GM18867 (cell line): ENCODE measurements at regions not wholly inside any gene's neighbourhood (a gene's known extent, or its start where the extent isn't known, plus 50 kb on each side); places are given as distances from the start of the nearest gene placed in this dataset.
A peak's percentile ranks its signal among the peaks of the same experiment; 100 is the strongest.

ENCODE experiments used
- ATAC-seq: cut with Tn5 transposase; IDR thresholded peaks from one replicate; pipeline ENCODE4 v1.9.1; 2021; ENCODE audit warnings: mild to moderate bottlenecking, moderate library complexity; ENCODE audit not compliant: unreplicated experiment

GRCh38 chr6:164581563-164581962 is 727.8 kb downstream of the C6orf118 start:
- no peak for ATAC-seq

DNA sequence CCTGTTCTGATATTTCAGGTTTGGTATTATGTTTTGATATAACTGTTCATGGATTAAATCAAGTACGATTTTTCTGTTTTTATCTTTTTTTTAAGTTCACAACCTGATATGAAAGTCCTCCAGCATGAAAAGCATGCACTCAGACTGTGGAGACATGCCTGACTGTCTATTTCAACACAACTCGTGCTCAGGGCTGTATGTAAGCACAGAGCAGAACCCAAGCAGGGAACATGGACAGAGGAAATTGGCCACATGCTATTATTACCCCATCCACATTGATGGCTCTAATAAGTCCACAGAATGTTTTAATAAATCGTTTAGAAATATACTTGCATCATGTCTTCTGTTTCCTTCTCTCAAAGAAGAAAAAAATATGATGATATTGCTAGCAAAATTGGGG is 730.4 kb downstream of the C6orf118 start:
- no peak for ATAC-seq

DNA sequence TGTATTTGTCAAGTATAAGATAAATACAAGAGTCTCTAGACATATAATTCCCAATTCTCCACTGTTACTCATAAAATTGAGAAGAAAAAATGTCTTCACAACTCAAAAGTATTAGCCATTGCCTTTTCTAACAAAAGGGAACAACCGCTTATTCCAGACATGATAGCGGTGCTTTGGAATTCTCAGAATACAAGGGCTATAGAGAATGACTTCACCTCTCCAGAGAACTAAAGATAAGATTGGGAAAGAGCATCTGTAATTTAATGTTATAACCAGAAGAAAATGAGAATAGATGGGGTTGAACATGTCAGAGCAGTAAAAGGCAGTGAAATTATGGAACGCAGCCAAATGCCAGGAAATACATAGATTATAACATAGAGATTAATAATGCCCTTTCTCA is 730.8 kb downstream of the C6orf118 start:
- no peak for ATAC-seq

GRCh38 chr6:164570801-164571200 is 738.6 kb downstream of the C6orf118 start:
- no peak for ATAC-seq

DNA sequence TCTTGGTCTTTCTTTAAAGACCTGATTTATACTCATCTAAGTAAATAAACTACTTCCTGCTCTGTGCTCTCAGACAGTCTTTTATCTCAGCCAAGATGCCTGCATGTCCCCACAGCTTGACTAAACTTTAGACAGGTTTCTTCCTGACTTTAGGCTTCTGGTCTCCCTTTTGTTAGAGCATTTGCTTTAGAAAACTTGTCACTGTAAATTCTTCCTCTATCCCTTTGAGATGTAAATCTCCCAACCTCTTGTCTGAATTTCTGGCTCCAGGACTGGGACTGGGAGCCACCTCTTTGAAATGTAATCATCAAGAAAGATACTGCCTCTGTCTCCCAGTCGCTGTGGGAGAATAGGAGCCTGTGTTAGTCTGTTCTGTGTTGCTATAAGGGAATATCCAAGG is 739.9 kb downstream of the C6orf118 start:
- ATAC-seq = no peak

DNA sequence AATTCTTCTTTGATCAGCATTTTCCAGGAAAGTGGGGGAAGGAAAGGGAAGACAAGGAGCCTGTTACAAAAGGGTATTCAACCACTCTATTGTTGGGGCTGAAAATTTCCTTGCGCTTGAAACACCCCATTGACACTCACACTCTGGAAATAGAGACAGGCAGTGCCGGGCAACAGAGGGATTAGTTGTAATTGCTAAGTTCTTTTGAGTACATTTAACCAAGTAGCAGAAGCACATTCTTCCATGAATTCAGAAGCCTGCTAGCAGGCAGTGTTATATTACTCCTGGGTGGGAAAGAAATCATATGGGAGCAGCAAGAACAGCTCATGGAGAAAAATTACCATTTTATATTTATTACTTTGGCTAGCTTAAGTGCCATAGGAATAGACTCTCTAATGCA is 745.5 kb downstream of the C6orf118 start:
- ATAC-seq = no peak

DNA sequence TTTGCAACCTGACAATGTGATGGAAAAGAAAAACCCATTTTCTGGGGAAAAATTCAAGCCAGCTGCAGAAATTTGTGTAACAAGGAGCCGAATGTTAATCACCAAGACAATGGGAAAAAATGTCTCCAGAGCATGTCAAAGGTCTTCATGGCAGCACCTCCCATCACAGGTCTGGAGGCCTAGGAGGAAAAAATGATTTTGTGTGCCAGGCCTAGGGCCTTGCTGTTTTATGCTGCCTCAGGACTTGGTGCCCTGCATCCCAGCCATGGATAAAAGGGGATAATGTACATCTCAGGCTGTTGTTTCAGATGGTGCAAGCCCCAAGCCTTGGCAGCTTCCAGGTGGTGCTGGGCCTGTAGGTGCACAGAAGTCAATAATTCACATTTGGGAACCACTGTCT is 747.7 kb downstream of the C6orf118 start:
- ATAC-seq = no peak

DNA sequence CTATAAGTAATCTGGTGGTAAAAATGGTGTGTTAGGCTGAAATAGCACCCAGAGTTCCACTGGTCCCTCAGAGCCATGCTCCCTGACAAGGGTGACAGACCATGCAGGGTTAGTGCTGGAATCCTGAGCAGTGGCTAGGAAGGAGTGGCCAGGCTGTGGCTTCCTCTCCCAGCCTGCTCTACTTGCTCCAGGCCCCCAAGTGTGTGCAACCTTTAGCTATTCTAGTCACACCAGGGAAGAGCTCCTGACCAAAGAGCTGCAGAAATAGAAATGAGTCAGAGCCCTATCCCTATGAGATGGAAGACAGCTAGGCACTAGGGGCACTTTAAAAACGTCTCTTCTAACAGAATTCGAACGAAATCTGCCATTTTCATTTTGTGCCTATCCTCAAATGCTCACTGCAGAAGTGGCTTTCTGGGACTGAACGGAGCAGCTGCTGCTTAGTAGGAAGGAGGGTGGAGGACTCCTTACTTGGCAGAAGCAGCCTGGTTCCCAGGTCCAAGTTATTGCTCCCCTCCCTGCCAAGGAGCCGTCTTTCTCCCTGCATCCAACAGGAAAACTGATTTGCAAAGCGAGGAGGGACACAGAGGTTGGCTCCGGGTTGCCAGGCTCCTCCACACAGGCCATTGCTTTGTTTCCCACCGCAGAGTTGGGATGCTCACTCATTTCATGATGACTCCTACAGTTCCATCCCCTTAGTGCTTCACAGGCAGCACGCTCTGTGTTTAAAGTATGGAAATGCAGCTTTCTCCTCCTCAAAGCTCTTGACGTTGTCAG is 754.5 kb downstream of the C6orf118 start:
- ATAC-seq = no peak

DNA sequence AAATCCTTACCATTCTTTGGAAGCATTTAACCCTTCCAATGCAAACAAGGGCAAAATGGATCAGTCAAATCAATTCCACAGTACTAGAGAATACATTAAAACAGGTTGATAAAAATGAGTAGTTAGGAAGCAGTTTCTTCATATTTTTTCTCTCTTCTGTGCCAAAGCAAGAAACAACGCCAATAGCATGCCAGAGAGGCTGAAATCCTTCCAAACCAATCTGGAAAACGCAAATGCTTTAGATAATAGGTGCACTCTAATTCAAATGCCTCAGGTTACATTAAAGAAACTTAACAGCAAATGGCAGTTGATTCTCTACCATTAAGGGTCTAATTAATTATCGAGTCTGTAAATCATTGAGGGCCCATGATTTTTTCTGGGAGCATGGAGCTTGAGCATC is 755.2 kb downstream of the C6orf118 start:
- ATAC-seq = no peak

- ATAC-seq = no peak
Measured at GRCh38 chr6:164551706-164552105, 757.7 kb downstream of the C6orf118 start.

- no peak for ATAC-seq
Measured at GRCh38 chr6:164547076-164547475, 762.3 kb downstream of the C6orf118 start.

DNA sequence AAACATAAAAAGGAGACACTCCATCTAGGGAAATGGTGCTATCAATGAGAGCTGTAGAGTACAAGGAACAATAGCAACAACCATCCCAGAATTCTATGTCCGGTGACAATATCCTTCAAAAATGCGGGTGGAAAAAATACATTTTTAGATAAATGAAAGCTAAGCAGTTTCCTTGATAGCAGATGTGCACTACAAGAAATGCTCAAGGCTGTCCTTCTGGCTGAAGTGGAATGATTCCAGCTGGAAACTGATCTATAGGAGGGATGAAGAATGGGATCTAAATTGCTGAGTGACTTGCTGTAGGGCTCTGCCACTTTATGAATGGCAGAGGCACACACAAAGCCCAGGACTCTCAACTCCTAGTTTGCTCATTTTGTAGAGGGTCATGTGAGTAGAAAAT is 763.1 kb downstream of the C6orf118 start:
- ATAC-seq = no peak

DNA sequence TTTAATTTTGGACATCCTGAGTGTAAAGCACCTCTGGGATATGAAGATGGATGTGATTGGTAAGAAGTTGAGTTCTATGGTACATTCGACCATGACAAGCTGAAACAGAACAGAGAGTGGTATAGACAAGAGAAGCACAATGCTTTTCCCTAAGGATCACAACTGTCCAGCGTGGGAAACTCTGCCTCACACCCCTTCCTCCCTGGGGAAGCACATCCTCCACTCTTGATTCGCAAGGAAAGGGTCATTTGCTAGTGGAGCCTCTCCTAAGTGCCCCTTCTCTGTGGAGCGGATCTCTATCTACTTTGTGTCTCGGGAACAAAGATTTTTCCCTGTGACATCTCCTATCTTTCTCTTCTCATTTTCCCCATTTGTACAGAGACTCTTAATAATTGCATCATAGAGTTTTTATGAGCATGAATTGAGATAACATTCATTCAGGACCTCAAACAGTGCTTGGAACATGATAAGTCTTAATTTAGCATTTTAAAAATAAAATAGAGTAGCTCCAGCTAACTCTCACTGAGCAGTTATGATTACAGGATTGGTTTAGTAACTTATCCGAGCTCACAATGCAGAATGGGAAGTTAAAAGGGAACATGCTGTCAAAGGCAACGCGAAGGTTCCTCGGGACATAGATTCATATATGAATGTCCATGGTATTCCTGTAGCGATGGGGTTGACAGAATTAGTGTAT is 775.2 kb downstream of the C6orf118 start:
- no peak for ATAC-seq

DNA sequence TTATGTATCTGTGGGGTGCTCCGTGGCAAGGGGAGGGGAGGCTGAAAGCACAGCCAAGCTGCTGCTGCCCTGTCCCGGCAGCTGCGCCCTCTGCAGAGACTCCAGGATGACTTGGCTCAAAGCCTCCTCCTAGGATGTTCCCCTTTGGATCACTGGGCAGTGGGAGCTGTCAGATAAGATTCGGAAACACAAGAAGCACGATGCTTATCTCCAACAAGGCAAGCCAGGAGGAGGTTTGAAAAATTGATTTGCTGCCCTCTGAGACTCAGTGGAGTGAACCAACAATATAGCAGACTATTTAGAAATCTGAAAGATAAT is 776.4 kb downstream of the C6orf118 start:
- ATAC-seq = no peak

- no peak for ATAC-seq
Measured at GRCh38 chr6:164532198-164533044, 777.0 kb downstream of the C6orf118 start.

DNA sequence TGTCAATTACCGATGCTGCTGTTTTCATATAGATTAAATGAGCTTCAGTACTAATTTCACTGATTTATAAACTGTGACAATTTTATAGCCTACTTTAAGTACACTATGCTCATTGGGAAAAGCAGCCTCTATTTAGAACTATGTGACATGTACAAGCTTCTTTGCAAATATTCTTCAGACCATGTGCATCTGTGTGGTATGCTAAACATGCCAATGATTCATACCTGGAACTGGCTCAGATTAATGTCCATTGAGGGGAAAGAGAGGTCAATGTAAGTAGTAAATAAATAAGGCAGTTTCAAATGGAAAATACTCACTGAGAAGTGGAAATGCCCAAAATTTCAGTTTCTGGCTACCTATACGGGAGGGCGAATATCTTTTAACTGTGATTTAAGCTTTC is 777.7 kb downstream of the C6orf118 start:
- no peak for ATAC-seq

DNA sequence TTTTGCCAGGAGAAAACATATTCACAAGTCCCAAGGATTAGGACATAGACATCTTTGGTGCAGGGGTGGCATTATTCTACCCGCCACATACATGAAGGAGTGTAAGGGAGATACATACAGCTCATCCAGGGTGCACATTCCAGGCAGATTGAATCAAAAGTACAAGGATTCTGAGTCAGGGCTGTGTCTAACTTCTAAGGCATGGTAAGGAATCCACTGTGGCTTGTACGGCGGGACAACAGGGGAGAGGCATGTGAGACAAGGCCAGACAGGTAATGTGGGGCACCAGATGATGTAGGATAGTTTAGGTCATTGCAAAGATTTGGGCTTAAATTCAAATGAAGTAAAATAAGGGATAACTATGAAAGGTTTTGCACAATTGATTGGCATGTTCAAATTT is 780.9 kb downstream of the C6orf118 start:
- no peak for ATAC-seq

GRCh38 chr6:164523087-164523654 is 786.2 kb downstream of the C6orf118 start:
- ATAC-seq = no peak

DNA sequence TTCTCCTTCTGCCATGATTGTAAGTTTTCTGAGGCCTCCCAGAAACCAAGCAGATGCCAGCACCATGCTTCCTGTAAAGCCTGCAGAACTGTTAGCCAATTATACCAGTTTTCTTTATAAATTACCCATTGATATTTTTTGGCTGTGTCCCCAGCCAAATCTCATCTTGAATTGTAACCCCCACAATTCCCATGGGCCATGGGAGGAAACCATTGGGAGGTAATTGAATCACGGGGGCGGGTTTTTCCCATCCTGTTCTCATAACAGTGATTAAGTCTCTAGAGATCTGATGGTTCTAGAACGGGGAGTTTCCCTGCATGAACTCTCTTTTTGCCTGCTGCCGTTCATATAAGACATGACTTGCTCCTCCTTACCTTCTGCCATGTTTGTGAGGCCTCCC is 788.5 kb downstream of the C6orf118 start:
- no peak for ATAC-seq

DNA sequence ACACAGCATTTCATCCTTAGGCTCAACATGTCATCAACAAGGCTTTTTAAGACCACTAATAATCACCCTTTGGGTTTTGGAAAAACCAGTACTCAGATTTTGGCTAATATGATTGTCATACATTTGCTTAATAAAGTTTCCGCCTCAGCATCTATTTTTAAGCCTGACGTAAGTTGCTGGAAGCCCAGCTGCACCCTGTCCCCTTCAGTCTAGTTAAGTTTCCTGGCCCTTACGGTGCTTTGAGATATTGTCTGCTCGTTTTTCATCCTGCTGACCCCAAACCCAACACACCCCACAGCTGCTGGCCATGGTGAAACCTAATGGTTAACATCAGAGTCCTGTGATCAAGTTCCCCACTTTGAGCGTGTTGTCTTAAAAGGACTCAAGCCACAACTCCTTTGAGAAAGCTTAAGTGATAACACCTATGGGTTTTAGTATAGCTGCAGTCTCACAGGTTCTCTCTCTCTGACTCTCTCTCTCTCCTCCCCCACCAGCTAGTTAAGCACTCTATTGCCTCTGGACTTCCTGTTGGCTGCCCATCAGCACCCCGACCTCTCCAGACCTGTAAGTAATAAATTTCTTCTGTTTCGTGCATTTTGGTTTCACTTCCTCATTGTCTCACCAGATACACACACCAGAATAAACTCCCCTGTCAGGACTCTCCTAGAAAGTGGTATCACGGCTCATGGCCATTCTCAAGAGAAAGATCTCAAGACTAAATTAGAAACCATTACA is 802.0 kb downstream of the C6orf118 start:
- ATAC-seq = peak; percentile 91

DNA sequence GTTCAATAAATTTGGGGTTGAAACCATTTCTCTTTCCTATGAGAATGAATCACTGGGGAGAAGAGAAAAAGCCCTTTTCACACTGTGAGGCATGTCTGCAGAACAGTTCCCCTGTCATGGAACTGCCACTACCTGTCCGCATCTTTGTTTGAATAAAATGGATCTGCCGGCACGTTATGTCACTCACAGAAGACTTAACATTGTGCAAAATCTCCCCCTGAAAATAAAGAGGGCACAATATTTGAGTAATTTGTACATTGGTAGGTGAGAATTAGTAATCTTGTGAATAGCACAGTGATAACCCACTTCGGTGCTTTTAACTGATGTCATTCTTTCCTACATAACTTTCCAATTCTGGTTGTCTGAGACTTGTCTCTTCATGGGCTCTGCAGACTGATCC is 804.0 kb downstream of the C6orf118 start:
- ATAC-seq = no peak
